ENCODE measurements at regions not wholly inside any gene's neighbourhood (a gene's known extent, or its start where the extent isn't known, plus 50 kb on each side); places are given as distances from the start of the nearest gene placed in this dataset.

DNA sequence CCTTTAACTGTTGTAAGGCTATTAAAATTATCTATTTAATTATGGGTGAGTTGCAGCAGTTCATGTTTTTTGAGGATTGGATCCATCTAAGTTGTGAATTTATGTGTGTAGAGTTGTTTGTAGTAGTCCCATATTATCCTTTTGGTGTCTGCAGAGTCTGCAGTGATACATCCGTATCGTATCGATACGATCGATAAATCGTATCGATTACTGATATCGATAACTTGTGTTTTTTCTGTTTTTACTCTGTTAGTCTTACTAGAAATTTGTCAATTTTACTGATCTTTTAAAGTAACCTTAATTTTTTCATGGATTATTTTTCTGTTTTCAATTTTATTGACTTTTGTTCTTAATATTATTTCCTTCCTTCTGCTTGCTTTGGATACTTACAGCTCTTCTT, 462.5 kb upstream of the SOX5 start:
- 80% methylated on average over 8 of the region's 8 CpGs for WGBS (ENCODE audit: low lambda C conversion rate)
- intact Hi-C loops (cut with micrococcal nuclease; ENCODE audit: unreplicated experiment) = no loop called here
- no peak overlapping the region for H2AFZ ChIP-seq (ENCODE audit: low read length)
- no peaks in the 10 kb centered on the region for H3K79me2 ChIP-seq (ENCODE audit: insufficient read depth, low read length)
- H3K4me3 ChIP-seq (replicated peaks in 1 of 3; ENCODE audit: insufficient read depth in 1 of 3, low read depth in 2 of 3, low read length in 3 of 3) = no peak overlapping the region
- BruUV-seq (replicated peaks) = no TSS peak
- no peak overlapping the region for H3K4me2 ChIP-seq (ENCODE audit: low read depth, low read length)
- no peak for DNase-seq (ENCODE audit: low spot score)
- no peak overlapping the region for H3K9ac ChIP-seq (ENCODE audit: insufficient read depth, low read depth, low read length)
- no peaks in the 10 kb centered on the region for H3K4me1 ChIP-seq (ENCODE audit: insufficient read depth, low read length)
- no peaks in the 10 kb centered on the region for H4K20me1 ChIP-seq (ENCODE audit: insufficient read depth, low read length)
- no peaks in the 10 kb centered on the region for H3K9me3 ChIP-seq (ENCODE audit: low read length)
- no peak overlapping the region for H3K27ac ChIP-seq (ENCODE audit: extremely low read length, insufficient read depth, low read length)
- peaks cover 0 to 1% of the 10 kb centered on the region in 2 experiments; a peak in 1 of 5 replicates for H3K27me3 ChIP-seq (ENCODE audit: control insufficient read depth in 1 of 2, insufficient read depth in 2 of 2, low read length in 2 of 2)
- H3K36me3 ChIP-seq (replicated peaks in 1 of 2; ENCODE audit: control insufficient read depth in 1 of 2, insufficient read depth in 2 of 2, low read length in 2 of 2) = no peaks in the 10 kb centered on the region
- no peak for FAIRE-seq
- CTCF ChIA-PET (ENCODE audit: low intra/inter-chr PET ratio, low total read pairs) = no interaction called here
- ATAC-seq = no peak
- POLR2A ChIA-PET = no interaction called here
- in situ Hi-C loops (cut with HindIII; ENCODE audit: extremely low pct_ligation_motif_present, low pct_unique_long_range_greater_than_20kb) = no loop called here
- TF ChIP-seq TGIF2 (CRISPR knock-in tag; IDR thresholded peaks at IDR 0.05) (no peak), TBX2 (CRISPR knock-in tag; IDR thresholded peaks at IDR 0.05; ENCODE audit: borderline replicate concordance) (no peak), TBL1XR1 (IDR thresholded peaks at IDR 0.05; ENCODE audit: borderline replicate concordance, low read length, partially characterized antibody) (no peak), ZNF703 (CRISPR knock-in tag; IDR thresholded peaks at IDR 0.05; ENCODE audit: borderline replicate concordance) (no peak), MEIS2 (CRISPR knock-in tag; IDR thresholded peaks at IDR 0.05) (no peak), ZNF749 (CRISPR knock-in tag; IDR thresholded peaks at IDR 0.05; ENCODE audit: borderline replicate concordance) (no peak), ZBTB21 (CRISPR knock-in tag; IDR thresholded peaks at IDR 0.05) (no peak), NFKB2 (CRISPR knock-in tag; IDR thresholded peaks at IDR 0.05; ENCODE audit: borderline replicate concordance) (no peak), GFI1 (CRISPR knock-in tag; IDR thresholded peaks at IDR 0.05; ENCODE audit: borderline replicate concordance) (no peak), ZNF143 (CRISPR knock-in tag; IDR thresholded peaks at IDR 0.05) (no peak), MLLT10 (CRISPR knock-in tag; IDR thresholded peaks at IDR 0.05) (no peak), ZNF672 (CRISPR knock-in tag; IDR thresholded peaks at IDR 0.05) (no peak), FOXA1 (IDR thresholded peaks at IDR 0.05) (no peak), FOXA1 (CRISPR knock-in tag; IDR thresholded peaks at IDR 0.05) (no peak)
- TF ChIP-seq, protein P1, sequence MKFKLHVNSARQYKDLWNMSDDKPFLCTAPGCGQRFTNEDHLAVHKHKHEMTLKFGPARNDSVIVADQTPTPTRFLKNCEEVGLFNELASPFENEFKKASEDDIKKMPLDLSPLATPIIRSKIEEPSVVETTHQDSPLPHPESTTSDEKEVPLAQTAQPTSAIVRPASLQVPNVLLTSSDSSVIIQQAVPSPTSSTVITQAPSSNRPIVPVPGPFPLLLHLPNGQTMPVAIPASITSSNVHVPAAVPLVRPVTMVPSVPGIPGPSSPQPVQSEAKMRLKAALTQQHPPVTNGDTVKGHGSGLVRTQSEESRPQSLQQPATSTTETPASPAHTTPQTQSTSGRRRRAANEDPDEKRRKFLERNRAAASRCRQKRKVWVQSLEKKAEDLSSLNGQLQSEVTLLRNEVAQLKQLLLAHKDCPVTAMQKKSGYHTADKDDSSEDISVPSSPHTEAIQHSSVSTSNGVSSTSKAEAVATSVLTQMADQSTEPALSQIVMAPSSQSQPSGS (CRISPR knock-in tag; IDR thresholded peaks at IDR 0.05) = no peak
- TF ChIP-seq, protein P2, sequence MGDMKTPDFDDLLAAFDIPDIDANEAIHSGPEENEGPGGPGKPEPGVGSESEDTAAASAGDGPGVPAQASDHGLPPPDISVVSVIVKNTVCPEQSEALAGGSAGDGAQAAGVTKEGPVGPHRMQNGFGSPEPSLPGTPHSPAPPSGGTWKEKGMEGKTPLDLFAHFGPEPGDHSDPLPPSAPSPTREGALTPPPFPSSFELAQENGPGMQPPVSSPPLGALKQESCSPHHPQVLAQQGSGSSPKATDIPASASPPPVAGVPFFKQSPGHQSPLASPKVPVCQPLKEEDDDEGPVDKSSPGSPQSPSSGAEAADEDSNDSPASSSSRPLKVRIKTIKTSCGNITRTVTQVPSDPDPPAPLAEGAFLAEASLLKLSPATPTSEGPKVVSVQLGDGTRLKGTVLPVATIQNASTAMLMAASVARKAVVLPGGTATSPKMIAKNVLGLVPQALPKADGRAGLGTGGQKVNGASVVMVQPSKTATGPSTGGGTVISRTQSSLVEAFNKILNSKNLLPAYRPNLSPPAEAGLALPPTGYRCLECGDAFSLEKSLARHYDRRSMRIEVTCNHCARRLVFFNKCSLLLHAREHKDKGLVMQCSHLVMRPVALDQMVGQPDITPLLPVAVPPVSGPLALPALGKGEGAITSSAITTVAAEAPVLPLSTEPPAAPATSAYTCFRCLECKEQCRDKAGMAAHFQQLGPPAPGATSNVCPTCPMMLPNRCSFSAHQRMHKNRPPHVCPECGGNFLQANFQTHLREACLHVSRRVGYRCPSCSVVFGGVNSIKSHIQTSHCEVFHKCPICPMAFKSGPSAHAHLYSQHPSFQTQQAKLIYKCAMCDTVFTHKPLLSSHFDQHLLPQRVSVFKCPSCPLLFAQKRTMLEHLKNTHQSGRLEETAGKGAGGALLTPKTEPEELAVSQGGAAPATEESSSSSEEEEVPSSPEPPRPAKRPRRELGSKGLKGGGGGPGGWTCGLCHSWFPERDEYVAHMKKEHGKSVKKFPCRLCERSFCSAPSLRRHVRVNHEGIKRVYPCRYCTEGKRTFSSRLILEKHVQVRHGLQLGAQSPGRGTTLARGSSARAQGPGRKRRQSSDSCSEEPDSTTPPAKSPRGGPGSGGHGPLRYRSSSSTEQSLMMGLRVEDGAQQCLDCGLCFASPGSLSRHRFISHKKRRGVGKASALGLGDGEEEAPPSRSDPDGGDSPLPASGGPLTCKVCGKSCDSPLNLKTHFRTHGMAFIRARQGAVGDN (CRISPR knock-in tag; IDR thresholded peaks at IDR 0.05) = no peak
- TF ChIP-seq, protein P3, sequence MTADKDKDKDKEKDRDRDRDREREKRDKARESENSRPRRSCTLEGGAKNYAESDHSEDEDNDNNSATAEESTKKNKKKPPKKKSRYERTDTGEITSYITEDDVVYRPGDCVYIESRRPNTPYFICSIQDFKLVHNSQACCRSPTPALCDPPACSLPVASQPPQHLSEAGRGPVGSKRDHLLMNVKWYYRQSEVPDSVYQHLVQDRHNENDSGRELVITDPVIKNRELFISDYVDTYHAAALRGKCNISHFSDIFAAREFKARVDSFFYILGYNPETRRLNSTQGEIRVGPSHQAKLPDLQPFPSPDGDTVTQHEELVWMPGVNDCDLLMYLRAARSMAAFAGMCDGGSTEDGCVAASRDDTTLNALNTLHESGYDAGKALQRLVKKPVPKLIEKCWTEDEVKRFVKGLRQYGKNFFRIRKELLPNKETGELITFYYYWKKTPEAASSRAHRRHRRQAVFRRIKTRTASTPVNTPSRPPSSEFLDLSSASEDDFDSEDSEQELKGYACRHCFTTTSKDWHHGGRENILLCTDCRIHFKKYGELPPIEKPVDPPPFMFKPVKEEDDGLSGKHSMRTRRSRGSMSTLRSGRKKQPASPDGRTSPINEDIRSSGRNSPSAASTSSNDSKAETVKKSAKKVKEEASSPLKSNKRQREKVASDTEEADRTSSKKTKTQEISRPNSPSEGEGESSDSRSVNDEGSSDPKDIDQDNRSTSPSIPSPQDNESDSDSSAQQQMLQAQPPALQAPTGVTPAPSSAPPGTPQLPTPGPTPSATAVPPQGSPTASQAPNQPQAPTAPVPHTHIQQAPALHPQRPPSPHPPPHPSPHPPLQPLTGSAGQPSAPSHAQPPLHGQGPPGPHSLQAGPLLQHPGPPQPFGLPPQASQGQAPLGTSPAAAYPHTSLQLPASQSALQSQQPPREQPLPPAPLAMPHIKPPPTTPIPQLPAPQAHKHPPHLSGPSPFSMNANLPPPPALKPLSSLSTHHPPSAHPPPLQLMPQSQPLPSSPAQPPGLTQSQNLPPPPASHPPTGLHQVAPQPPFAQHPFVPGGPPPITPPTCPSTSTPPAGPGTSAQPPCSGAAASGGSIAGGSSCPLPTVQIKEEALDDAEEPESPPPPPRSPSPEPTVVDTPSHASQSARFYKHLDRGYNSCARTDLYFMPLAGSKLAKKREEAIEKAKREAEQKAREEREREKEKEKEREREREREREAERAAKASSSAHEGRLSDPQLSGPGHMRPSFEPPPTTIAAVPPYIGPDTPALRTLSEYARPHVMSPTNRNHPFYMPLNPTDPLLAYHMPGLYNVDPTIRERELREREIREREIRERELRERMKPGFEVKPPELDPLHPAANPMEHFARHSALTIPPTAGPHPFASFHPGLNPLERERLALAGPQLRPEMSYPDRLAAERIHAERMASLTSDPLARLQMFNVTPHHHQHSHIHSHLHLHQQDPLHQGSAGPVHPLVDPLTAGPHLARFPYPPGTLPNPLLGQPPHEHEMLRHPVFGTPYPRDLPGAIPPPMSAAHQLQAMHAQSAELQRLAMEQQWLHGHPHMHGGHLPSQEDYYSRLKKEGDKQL (CRISPR knock-in tag; IDR thresholded peaks at IDR 0.05; ENCODE audit: low read depth) = no peak

Data from HepG2 (cell line).